Sigmoid colon (tissue), 4 donors: ENCODE measurements at regions not wholly inside any gene's neighbourhood (a gene's known extent, or its start where the extent isn't known, plus 50 kb on each side); places are given as distances from the start of the nearest gene placed in this dataset.

Experiments
- POLR2AphosphoS5 ChIP-seq, 4 donors: sonication (generic); formaldehyde crosslinking; IDR thresholded peaks; one replicate each; pipeline ENCODE4 v1.6.1; 2017; ENCODE audit warnings: antibody characterized with exemption in 4 of 4
- TF ChIP-seq, protein P1 (sequence below), 4 experiments: fragments of 450-650 bp in 3 of 4; fragments of 200-600 bp in 1 of 4; IDR thresholded peaks; one replicate each; pipeline ENCODE4 v1.5.1; 2016 to 2019; ENCODE audit warnings: antibody characterized with exemption in 4 of 4, mild to moderate bottlenecking in 3 of 4, moderate library complexity in 2 of 4

- TF ChIP-seq POLR2AphosphoS5 (IDR thresholded peaks at IDR 0.05) = no peak
- TF ChIP-seq, protein P1, sequence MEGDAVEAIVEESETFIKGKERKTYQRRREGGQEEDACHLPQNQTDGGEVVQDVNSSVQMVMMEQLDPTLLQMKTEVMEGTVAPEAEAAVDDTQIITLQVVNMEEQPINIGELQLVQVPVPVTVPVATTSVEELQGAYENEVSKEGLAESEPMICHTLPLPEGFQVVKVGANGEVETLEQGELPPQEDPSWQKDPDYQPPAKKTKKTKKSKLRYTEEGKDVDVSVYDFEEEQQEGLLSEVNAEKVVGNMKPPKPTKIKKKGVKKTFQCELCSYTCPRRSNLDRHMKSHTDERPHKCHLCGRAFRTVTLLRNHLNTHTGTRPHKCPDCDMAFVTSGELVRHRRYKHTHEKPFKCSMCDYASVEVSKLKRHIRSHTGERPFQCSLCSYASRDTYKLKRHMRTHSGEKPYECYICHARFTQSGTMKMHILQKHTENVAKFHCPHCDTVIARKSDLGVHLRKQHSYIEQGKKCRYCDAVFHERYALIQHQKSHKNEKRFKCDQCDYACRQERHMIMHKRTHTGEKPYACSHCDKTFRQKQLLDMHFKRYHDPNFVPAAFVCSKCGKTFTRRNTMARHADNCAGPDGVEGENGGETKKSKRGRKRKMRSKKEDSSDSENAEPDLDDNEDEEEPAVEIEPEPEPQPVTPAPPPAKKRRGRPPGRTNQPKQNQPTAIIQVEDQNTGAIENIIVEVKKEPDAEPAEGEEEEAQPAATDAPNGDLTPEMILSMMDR (IDR thresholded peaks at IDR 0.05) = no peak
These were observed 1365.7 kb downstream of the AACS start for GRCh38 chr12:126430921-126431320.
